MV-4-11 (cell line): ENCODE measurements at regions not wholly inside any gene's neighbourhood (a gene's known extent, or its start where the extent isn't known, plus 50 kb on each side); places are given as distances from the start of the nearest gene placed in this dataset.

Experiments
- DNase-seq: peaks from one replicate; lab custom pipeline; 2025; lab: John Stamatoyannopoulos, UW

DNA sequence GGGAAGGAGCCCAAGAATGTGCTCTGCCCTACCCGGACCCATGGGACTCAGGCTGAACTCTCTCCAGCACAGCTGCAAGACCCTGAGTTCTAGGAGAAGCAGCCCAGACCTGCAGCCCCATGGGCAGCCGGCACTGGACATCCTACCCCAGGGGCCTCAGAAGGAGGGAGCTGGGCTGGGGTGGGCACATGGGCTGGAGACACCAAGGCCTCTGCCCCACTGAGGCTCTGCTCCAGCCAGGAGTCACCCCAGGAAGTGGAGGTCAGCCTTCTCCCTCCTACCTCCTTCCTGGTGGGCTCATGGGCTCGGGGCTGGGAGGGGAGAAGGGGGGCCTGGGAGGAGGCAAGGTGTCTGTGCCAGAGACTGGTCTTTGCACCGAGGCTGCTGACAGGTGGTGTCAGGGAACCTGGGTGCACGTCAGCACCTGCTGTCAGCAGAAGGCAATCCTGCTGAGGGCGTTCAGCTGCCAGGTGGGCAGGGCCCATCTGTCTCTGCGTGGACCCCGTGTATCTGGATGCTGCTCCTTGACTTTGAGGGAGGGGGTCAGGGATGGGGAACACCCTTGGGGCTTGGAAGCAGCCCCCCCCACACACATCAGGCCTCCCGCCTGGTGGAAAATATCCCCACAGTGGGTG lies 95.2 kb downstream of the PDGFA start:
- DNase-seq, result no peak

DNA sequence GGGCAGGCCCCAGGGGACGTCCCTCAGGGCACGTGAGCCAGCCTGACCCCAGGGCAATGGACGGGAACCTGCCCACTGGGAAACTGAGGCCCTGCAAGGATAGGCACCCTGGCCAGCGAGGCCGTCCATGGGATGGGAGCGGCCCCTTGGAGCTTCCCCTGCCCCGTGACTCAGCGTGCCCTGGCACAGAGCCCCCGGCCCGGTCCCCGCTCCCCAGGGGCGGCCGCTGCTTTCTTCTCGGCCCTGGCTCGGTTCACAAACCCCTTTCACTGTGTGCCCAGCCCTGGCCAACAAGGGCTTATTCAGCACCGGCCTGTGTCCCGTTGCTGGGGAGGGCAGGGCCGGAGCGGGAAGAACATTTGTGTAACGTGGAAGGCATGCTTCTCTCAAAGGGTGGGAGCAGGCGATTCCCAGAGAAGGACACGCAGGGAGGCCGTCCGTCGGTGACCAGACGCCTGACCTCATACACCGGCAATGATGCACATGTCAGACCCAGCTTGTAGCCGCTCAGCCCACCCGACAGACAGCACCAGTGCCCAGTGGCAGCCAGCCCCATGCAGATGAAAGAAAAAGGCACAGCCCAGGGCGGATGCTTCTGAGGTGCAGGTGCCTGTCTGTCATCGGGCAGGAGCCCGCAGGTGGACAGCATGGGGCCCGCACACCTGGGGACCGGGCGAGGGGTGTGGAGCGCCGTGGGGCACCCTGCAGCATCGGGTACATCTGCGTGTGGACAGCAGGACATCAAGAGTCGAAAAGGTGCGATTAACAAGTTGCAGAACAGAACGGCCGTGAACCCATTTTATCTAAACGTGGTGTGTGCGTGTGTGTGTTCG lies 94.5 kb downstream of the PDGFA start:
- no peak for DNase-seq

DNA sequence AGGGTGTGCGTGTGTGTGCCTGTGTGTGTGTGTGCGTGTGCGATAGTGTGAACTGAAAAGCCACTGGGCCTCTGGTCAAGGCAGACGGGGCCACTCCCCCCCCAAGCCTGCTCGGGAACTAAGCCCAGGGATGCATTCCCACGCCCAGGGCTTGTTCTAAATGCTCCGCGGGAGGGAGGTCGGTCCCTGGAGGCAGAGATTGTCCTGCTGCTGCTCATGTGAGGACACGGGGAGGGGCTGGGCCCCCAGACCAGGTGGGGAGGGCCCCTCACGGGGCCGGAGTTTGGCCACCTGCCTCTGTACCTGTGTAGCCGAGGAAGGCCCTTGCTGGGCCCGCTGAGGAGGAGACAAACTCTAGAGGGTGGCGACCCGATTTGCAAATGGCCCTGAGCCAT lies 93.9 kb downstream of the PDGFA start:
- no peak for DNase-seq

DNA sequence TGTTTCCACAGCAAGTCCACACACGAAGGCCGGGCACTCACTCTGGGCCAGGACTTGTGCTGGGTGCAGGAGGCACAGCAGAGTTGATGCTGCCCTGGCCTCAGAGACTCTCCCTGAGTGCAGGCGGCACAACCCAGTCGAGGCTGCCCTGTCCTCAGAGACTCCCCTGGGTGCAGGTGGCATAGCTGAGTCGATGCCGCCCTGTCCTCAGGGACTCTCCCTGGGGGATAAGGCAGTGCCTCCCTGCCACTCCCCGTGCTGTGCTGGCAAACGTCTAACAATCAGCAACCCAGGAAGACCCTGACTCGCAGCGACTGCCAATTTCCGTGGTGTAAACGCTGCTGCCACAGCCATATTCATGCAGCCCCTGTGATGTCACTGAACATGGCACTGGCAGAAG lies 93.1 kb downstream of the PDGFA start:
- DNase-seq, result no peak

DNA sequence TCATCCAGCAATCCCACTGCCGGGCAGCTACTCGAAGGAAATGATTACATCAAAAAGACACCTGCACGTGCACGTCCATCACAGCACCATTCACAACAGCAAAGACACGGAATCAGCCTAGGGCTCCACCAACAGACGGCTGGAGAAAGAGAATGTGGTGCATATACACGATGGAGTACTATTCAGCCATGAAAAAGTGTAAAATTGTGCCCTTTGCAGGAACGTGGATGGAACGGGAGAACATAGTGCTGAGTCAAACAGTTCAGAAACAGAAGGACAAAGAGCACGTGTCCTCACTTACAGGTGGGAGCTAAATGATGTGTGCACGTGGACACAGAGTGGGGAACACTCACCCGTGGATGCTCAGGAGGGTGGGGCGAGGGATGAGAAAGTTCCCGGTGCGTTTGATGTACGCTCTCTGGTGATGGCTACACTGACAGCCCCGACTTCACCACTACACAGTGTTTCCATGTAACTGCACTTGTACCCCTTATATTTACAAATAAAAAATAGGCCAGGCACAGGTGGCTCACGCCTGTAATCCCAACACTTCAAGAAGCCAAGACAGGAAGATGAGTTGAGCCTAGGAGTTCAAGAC lies 92.0 kb downstream of the PDGFA start:
- no peak for DNase-seq

DNA sequence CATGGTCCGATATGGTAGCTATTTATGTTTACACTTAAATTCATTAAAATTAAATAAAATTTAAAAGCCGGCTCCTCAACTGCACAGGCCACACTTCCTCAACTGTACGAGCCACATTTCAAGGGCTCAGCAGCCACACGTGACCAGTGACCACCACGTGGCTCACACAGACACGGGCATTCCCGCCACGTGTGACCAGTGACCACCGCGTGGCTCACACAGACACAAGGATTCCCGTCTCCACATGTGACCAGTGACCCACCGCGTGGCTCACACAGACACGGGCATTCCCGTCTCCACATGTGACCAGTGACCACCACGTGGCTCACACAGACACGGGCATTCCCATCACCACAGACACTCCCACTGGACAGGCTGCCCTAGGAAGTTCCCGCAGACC lies 91.3 kb downstream of the PDGFA start:
- DNase-seq, result no peak

DNA sequence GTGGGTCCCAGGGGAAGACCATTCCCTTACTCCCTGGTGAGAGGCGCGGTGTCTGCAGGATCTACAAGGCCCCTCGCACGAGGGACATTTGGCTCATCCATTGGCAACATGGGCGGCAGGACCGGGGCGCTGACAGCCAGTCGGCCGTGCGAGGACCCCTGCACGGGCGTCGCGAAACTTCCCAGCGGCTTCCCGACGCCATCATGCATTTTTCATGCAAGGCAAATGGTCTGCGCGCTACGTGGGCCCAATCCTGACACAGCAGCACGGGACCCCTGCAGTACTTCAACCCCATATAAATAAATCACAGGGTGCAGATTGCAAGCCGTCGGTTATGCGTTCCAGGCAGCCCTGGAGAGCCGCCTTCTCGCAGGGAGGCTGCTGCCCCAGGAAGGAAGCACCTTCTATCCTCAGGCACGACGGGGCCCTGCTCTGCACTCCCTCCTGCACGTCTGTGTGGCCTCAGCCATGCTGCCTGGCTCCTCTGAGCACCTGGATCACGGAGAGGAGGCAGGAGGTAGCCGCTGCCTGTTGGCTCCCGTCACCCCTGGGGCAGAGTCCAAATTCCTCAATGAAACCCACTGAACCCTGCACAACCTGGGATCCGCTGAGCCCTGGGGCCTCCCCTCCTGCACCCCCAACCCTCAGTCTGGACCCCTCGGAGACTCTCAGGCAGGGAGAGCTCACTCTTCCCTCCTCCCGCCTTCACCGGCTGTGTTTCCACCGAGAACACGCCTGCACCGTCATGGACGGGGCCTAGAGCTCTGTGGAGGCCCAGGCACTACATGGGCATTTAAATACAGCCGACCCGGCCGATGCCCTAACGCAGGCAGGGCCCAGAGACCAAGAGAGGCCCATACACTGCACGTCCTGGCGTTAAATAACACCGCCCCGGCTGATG lies 90.5 kb downstream of the PDGFA start:
- DNase-seq, result no peak

DNA sequence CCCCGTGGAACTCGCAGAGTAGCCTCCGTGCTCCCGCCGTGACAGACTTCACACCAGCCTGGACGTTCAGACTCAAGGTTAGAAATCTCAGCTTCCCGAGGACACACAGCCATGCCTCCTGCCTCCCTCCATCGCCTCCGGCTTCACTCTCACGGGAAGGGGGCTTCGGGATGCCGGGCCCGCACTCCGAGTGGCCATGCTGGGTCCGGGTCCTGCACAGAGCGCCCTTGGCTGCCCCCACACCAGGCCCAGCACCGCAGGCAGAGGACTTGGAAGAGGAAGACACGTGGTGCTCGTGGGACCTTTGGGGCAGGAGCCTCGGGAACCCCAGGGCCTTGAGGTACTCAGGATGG lies 89.8 kb downstream of the PDGFA start:
- no peak for DNase-seq

DNA sequence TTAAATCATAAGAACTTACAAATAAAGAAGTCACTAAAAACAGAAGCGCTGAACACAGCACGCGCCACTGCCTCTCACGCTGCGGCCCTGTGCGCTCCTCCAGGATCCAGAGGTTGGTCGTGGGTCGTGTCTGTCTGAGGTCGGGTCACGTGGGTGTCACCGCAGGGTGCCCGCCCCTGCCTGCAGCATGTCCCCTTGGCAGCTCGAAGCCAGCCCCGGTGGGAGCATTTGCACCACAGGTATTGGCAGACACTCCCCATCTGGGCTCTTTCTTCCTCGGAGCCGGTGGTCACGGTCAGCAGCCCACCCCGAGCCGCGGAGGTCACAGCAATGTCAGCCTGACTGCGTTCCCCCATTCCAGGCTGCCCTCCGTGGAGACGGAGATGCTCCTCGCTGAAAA lies 88.6 kb downstream of the PDGFA start:
- no peak for DNase-seq

DNA sequence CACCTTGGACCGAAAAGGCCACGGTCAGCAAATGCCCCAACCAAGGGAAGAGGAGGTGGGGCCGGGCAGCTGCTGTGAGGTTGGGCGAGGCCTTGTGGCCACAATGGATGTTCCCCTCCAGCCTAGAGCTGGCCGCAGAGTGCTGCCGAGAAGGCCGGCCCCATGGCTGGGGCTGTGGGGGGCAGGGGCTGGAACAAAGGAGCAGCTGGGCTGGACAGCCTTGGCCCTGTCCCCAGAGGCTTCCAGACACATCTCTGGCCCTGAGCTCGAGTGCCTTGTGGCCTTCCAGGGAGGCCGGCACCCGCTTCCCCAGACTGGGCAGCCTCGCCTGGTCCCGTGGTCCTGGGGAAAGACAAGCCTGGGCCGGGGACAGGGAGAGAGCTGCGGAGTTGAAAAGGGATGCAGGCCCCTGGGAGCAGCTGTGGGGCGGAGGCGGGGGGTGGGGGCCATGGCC lies 88.0 kb downstream of the PDGFA start:
- DNase-seq, result no peak

DNA sequence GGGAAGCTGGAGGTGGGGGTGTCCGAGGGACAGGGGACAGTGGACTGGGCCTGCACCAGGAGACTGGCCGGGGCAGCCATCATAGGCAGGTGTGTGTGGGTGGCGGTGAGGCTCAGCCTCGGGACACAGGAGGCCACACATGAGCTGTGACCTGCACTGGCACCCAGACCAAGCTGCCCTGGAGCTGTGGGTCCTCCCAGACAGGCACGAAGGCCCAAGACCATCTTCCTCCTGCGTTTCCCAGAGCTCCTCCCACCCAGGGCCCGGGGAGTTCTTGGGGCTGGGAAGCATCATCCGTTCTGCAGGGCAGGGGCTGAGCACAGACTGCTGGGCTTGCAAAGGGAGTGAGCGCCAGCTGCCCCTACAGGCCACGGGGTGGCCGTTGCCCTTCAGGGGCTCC lies 87.4 kb downstream of the PDGFA start:
- no peak for DNase-seq

DNA sequence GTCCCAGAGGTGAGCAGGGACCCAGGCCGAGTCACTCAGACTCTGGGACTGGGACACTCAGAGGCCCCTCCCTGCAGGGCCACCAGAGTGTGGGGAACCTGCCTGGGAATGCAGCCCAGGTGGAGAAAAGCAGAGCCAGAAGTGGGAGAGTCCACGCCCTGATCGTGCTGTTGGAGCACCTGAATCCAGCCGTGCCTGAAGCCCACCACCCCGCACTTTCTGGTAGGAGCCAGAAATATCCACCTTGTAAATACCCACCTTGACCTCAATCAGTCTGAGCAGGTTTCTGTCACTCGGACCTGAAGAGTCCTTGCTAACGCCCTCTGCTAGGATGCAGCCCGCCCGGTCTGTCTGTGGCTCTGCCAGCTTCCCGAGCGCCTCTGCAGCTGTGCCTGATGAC lies 86.7 kb downstream of the PDGFA start:
- DNase-seq, result no peak

DNA sequence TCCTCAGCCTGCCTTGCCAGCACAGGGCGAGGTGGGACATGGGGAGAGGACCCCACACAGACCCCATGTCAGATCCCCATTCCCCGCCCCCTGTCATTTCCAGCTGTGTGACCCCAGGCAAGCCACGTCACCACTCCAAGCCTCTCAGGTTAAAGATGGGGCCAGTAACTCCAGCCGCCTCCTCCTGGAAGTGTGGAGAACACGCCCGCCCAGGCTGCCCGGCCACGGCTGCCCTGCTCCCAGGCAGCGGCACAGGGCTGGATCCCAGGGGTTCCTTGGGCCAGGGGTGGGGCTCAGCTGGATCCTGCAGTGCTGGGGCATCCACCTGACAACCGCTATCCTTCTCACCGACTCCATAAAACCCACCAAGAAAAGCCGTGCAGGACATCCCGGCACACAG lies 86.1 kb downstream of the PDGFA start:
- no peak for DNase-seq

DNA sequence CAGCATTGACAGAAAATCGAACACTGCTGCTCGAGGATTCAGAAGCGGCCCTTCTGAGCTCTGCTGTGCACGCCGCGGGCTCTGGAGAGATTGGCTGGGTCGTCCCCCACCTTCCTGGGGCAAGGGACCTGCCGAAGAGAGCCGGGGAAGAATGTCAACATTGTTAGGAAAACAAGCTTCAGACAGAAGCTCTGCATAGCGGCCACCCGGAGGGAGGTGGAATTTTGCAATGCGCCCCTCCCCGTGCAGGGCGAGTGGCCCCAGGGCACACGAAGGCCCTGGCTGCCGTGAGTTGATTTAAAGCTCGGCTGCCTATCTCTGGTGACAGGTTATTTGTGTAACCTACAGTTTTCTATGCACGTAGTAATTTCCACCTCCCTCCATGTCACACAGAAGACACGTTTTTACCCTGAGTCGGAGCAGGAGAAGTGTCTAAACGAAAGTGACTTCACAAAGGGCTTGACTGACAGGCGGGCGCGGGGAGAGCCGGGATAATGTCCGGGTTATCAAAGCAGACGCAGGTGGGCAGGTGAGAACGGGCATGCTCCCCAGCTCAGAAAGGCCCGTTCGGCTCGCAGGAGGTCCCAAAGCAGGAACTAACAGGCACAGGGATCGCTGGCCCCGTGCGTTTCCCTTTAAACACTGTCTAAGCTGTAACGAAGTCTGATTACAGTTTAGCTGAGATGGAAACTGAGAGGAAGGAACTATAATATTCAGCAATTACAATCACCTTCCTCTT lies 84.6 kb downstream of the PDGFA start:
- DNase-seq, result peak; percentile 10

DNA sequence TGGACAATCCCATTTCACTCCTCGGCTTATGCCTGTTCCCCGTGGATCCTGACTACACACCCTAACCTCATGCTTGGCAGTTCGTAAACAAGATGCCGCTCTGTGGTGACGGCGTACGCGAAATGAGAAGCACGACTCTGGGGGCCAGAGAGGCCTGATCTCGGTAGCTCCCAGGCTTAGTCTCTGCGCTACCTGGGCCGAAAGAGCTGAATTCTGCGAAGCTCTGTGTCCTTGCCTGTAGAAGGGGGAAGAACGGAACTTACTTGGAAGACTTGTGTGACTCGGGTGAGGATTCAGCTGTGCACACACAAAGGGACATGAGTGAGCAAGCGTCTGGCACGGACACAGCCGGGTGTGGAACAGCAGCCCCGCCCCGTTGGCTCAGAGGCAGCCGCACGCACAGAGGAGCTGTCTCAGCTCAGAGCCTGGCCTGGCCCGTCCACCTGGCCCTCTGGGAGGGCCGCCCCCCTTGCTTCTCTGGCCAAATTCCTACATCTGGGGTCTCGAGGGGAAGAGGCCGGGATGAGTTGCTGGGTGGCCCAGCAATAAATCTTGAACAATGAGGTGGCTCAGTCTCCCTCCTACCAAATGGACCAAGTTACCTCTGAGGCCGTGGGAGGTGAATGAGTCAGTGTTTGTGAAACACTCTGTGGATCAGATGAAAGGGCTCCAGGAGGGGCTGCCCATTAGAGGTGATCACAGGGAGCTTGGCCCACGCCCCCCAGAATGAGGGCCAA lies 83.8 kb downstream of the PDGFA start:
- DNase-seq, result no peak

DNA sequence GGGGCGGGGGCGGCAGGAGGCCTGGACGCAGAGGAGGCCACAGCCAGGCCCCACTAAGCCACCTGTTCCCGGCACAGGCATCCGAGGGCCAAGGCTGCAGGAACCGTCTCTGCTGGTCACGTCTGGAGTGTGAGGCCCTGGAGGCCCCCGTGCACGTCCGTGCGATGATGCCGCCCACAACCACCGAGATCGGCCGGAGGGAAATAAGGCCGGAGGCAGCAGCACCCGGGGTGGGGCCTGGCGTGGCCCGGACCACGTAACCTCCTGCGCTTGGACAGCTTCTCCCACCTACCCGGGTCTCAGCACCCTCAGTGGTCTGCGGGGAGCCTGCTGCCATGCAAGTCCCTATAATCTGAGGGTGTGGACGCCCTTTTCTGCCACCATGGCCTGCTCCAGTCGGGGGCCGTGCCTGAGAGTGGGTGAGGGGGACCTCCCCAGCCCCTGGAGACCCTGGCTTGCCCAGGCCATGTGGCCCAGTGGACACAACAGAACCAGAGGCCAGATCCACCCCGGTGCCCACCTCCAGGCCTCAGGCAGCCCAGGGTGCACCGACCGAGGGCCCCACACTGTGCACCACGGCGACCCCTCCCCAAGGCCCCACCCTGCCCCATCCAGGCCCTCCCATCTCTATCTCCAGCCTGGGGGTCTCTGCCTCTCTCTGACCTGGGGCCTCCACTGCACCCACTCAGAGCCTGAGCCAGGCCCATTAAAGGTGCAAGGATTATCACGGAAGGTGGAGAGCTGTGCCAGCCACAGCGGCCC lies 83.1 kb downstream of the PDGFA start:
- DNase-seq, result no peak

DNA sequence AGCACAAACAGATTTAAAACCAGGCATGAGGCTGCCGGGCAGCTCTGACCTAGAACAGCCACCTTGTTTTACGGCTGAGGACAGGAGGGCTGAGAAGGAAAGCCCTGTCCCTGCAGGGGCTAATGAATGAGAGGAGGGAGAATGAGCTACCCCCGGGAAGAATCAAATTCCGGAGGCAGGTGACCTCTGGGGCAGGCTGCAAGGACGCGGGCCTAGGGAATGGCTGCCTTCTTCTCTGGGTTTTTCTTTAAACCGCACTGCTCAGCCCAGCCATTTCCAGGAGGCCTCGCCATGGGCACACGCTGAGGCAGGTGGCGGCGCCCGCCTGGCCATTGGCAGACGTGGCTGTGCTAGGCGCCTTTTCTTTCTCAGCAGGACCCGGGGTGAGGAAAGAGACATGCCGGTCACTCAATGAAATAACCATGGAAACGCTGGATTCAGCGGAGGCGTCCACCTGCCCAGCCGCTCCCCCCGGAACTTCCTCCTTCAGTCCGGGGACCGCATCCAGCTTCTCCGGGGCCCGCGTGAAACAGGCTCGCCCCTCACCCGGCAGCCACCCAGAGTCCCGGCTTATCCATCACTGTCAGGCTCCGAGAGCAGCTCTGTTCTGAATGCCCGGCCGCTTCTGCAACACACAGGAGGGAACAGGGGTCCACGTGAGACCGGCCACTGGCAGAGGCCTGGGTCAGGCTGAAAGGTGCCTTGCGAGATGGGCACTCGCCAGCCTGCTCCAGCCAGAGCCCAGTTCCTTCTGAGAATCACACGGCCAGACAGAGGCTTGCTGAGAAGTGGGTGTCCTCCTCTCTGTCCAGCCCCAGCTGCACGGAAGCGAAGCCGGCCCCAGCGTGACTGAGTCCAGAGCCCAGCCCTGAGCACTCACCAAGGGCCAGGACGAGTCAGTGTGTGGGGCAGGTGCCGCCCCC lies 82.1 kb downstream of the PDGFA start:
- no peak for DNase-seq

DNA sequence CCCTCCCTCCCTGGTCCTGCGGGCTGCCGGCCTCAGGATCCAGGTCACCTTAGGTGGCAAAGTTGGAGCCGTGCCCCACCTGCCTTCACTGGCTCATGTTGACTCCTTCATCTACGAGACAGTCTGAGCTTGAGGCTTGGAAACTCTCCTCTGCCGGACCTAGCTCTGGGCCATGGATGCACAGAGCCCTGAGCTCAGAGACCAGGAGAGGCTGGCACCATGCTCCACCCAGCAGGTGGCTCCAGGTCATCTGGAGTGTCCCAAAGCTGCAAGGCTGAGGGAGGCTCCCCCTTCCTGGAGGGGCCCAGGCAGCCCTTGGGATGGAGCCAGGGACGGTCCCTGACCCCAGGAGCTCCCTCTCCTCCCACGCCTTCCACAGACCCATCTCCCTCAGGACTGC lies 81.3 kb downstream of the PDGFA start:
- no peak for DNase-seq

DNA sequence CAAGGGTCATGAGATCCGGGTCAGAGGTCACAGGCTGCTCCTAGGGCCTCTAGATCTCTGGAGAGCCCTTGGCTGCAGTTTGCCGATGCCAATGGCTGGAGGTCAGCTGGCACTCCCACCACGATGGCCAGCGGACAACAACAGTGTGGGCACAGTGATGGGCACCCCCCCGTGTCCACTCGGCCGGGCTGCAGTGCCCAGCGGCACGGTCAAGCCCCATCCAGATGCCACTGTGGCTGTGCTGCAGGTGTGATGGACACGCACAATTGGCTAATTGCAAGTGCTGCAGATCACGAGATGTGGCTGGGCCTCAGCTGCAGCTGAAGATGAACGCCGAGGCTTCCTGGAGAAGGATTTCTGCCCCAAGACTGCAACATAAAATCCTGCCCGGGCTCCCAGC lies 80.7 kb downstream of the PDGFA start:
- no peak for DNase-seq
